ENCODE measurements at regions not wholly inside any gene's neighbourhood (a gene's known extent, or its start where the extent isn't known, plus 50 kb on each side); places are given as distances from the start of the nearest gene placed in this dataset.

DNA sequence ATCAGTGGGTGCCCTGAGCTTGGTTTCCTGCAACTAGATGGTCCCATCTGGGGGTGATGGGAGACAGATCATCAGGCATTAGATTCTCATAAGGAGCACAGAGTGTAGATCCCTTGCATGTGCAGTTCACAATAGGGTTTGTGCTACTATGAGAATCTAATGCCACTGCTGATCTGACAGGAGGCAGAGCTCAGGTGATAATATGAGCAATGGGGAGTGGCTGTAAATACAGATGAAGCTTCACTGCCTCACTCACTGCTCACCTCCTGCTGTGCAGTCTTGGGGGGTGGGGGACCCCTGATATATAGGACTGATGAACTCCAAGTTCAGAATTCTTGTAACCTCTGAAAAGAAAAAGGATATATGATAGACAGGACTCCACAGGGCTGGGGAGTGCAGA lies 108.0 kb downstream of the RIN2 start:
- Histone ChIP-seq H3K4me3 (replicated peaks; ENCODE audit: insufficient read depth, low read length) (no peak overlapping the region), H3K27ac (replicated peaks) (no peak overlapping the region), H3K27me3 (ENCODE audit: insufficient read depth, poor library complexity, severe bottlenecking) (no peaks in the 10 kb centered on the region)
- no peak for DNase-seq (ENCODE audit: low read depth in 1 of 2, low spot score in 1 of 2)
- no peak for TF ChIP-seq SPI1 (IDR thresholded peaks at IDR 0.05; ENCODE audit: borderline replicate concordance, low read depth)
- TF ChIP-seq, protein P1, sequence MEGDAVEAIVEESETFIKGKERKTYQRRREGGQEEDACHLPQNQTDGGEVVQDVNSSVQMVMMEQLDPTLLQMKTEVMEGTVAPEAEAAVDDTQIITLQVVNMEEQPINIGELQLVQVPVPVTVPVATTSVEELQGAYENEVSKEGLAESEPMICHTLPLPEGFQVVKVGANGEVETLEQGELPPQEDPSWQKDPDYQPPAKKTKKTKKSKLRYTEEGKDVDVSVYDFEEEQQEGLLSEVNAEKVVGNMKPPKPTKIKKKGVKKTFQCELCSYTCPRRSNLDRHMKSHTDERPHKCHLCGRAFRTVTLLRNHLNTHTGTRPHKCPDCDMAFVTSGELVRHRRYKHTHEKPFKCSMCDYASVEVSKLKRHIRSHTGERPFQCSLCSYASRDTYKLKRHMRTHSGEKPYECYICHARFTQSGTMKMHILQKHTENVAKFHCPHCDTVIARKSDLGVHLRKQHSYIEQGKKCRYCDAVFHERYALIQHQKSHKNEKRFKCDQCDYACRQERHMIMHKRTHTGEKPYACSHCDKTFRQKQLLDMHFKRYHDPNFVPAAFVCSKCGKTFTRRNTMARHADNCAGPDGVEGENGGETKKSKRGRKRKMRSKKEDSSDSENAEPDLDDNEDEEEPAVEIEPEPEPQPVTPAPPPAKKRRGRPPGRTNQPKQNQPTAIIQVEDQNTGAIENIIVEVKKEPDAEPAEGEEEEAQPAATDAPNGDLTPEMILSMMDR (IDR thresholded peaks at IDR 0.05; ENCODE audit: insufficient read depth, low read length) = no peak
- TF ChIP-seq, protein P2, sequence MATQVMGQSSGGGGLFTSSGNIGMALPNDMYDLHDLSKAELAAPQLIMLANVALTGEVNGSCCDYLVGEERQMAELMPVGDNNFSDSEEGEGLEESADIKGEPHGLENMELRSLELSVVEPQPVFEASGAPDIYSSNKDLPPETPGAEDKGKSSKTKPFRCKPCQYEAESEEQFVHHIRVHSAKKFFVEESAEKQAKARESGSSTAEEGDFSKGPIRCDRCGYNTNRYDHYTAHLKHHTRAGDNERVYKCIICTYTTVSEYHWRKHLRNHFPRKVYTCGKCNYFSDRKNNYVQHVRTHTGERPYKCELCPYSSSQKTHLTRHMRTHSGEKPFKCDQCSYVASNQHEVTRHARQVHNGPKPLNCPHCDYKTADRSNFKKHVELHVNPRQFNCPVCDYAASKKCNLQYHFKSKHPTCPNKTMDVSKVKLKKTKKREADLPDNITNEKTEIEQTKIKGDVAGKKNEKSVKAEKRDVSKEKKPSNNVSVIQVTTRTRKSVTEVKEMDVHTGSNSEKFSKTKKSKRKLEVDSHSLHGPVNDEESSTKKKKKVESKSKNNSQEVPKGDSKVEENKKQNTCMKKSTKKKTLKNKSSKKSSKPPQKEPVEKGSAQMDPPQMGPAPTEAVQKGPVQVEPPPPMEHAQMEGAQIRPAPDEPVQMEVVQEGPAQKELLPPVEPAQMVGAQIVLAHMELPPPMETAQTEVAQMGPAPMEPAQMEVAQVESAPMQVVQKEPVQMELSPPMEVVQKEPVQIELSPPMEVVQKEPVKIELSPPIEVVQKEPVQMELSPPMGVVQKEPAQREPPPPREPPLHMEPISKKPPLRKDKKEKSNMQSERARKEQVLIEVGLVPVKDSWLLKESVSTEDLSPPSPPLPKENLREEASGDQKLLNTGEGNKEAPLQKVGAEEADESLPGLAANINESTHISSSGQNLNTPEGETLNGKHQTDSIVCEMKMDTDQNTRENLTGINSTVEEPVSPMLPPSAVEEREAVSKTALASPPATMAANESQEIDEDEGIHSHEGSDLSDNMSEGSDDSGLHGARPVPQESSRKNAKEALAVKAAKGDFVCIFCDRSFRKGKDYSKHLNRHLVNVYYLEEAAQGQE (IDR thresholded peaks at IDR 0.05; ENCODE audit: insufficient replicate concordance, low read depth) = no peak
- no peak for TF ChIP-seq GABPA (IDR thresholded peaks at IDR 0.05; ENCODE audit: low read depth)
- no peak for TF ChIP-seq POLR2AphosphoS5 (IDR thresholded peaks at IDR 0.05; ENCODE audit: low read depth)

DNA sequence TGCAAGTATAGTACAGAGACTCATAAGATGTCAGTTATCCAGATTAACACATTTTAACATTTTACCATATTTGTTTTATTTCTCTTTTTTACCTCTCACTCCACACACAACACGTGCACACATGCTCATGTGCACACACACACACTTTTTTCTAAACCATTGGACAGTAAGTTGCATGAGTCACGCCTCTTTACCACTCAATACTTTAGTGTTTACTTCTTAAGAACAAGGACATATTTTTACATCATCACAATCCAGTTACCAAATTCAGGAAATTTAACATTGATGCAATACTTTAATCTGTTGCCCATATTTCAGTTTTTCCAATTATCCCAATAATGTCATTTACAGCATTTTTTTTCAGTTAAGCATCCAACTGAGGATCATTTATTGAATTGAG lies 109.0 kb downstream of the RIN2 start:
- no peak for TF ChIP-seq SPI1 (IDR thresholded peaks at IDR 0.05; ENCODE audit: borderline replicate concordance, low read depth)
- H3K27me3 ChIP-seq (ENCODE audit: insufficient read depth, poor library complexity, severe bottlenecking) = no peaks in the 10 kb centered on the region
- DNase-seq (ENCODE audit: low read depth in 1 of 2, low spot score in 1 of 2) = peak in 1 of 2 experiments; percentile 7
- no peak overlapping the region for H3K4me3 ChIP-seq (replicated peaks; ENCODE audit: insufficient read depth, low read length)
- H3K27ac ChIP-seq (replicated peaks) = no peak overlapping the region

DNA sequence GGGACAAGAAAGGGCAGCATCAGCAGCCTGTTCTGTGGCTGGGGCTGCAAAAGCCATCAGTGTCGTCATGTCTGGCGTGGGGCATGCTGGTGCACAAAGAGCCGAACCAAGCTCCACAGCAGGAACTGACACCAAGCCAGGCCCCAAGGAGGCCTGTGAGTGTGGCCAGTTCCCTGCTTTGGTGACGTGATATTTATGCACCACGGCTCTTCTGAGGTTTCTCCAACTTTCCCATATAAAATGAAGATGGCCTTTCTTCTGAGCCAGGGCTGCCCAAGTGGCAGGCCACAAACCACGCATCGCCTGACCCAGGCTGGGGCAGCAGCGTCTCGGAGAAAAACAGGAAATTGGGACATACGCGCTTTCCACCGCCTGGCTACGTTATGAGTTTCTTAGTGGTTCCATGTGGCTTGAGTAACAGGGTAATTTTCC lies 109.9 kb downstream of the RIN2 start:
- H3K4me3 ChIP-seq (replicated peaks; ENCODE audit: insufficient read depth, low read length) = no peak overlapping the region
- no peaks in the 10 kb centered on the region for H3K27me3 ChIP-seq (ENCODE audit: insufficient read depth, poor library complexity, severe bottlenecking)
- peak overlapping the region; percentile 53 for H3K27ac ChIP-seq (replicated peaks)
- TF ChIP-seq, protein P1 (IDR thresholded peaks at IDR 0.05; ENCODE audit: insufficient read depth, low read length) = no peak
- TF ChIP-seq, protein P2 (IDR thresholded peaks at IDR 0.05; ENCODE audit: insufficient replicate concordance, low read depth) = peak; percentile 36
- TF ChIP-seq SPI1 (IDR thresholded peaks at IDR 0.05; ENCODE audit: borderline replicate concordance, low read depth) (peak; percentile 15; the same call in 1 of the 2 replicates), POLR2AphosphoS5 (IDR thresholded peaks at IDR 0.05; ENCODE audit: low read depth) (peak; percentile 48; the same call in 1 of the 2 replicates)
- peak; percentile 6 to 78 for DNase-seq (ENCODE audit: low read depth in 1 of 2, low spot score in 1 of 2)

DNA sequence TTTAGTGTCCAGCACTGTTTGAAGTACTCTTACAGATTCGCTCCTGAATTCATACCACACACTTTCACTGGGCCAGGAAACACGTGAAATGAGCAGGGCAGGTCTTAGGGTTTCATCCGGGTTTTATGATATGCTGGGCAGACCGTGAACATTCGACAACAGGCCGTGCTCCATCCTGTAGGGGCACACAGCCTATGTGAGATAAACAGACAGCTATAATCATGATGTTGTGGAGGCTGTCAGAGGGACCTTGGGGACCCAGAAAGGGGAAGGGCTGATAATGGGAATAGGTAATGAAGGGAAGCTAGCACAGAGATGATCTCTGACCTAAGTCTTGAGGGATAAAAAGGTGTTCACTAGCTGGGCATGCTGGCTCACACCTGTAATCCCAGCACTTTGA lies 110.4 kb downstream of the RIN2 start:
- DNase-seq (ENCODE audit: low read depth in 1 of 2, low spot score in 1 of 2) = peak; percentile 5 to 28
- no peak overlapping the region for H3K4me3 ChIP-seq (replicated peaks; ENCODE audit: insufficient read depth, low read length)
- H3K27ac ChIP-seq (replicated peaks) = peak overlapping the region; percentile 53
- H3K27me3 ChIP-seq (ENCODE audit: insufficient read depth, poor library complexity, severe bottlenecking) = no peaks in the 10 kb centered on the region
- TF ChIP-seq POLR2AphosphoS5 (IDR thresholded peaks at IDR 0.05; ENCODE audit: low read depth) (no peak), SPI1 (IDR thresholded peaks at IDR 0.05; ENCODE audit: borderline replicate concordance, low read depth) (peak; percentile 33; the same call in 1 of the 2 replicates), GABPA (IDR thresholded peaks at IDR 0.05; ENCODE audit: low read depth) (no peak)
- TF ChIP-seq, protein P2 (IDR thresholded peaks at IDR 0.05; ENCODE audit: insufficient replicate concordance, low read depth) = no peak
- TF ChIP-seq, protein P1 (IDR thresholded peaks at IDR 0.05; ENCODE audit: insufficient read depth, low read length) = no peak
